HG03159 (cell line): ENCODE measurements at regions not wholly inside any gene's neighbourhood (a gene's known extent, or its start where the extent isn't known, plus 50 kb on each side); places are given as distances from the start of the nearest gene placed in this dataset.

ENCODE experiments used
- ATAC-seq: cut with Tn5 transposase; IDR thresholded peaks from one replicate; pipeline ENCODE4 v1.9.1; 2021; ENCODE audit warnings: mild to moderate bottlenecking, moderate library complexity; ENCODE audit not compliant: unreplicated experiment

DNA sequence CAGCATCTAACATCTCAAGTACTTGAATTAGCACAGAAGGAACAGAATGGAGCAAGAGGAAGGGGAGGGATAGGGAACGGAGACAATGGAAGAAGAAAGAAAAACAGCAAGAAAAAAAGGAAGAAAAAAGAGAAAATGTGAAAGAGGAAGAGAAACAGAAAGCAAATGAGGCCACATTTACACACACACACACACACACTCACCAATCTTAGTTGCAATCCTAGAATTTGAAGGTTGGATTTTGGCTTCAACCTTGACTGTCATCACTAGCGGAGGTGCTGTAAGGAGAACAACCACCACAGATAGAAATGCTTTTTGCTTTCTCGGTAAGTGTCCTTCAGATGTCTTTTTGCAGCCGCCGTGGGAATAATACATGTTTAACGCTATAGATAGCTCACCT is 327.1 kb upstream of the NWD2 start:
- no peak for ATAC-seq

DNA sequence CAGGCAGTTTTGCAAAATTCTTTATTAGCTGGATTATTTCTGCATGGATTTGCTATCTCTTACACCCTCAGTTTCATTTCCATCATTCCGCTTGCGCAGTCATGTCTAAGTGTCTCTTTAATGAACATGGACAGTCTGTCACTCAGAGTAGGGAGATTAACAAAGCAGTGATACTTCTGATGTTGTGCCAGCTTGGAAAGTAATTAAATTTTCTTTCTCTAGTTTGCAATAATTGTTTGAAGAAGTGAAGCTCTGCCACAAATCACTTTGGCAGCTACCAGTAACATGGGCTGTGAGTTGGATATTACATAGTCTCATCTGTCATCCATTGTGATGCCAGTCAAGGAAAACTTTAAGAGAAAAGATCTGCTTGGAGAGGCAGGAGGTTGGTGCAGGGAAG is 324.8 kb upstream of the NWD2 start:
- no peak for ATAC-seq

- no peak for ATAC-seq
These were observed 322.9 kb upstream of the NWD2 start for GRCh38 chr4:36921476-36922216.

DNA sequence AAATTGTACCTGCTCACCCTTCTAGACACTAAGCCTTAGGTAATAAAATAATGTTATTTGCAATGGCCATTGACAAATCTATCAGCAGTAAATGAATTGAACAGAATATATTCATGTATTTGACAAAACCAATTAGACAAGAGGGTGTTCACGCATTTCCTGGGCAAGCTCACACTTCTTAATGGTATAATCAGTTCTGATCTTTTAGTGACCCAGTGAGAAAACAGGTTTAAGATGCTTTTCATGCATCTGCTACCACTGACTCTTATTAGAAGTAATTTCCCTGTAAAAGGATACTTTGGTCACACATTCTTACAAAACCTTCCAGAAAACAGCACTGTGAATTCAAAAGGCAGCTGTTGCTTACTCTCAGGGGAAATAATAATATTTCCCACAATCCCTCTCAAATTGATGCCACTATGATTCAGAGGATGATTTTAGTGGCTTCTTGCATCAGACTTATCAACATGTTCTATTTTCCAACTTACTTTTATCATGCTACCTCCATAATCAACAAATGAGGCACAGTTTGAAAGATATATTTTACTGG is 313.9 kb upstream of the NWD2 start:
- no peak for ATAC-seq

GRCh38 chr4:36944232-36944631 is 300.3 kb upstream of the NWD2 start:
- no peak for ATAC-seq

DNA sequence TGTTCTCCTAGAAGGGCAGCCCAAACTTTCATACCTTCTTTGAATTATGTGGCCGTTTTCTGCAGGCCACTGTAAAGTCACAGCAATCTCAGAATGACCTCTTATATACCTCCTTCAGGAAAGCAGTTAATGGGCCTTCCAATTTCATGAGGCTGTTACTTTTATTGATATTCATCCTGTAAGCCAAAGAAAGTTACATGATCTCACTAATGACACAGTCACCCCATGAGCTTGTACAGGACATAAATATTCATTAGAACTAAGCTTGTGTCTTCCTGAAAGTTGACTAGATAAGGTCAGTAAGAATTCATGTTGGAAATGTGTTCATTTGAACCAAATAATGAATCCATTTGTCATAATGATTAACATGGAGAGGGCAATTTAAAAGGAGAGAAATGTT is 283.1 kb upstream of the NWD2 start:
- ATAC-seq: no peak

GRCh38 chr4:36966756-36967460 is 277.6 kb upstream of the NWD2 start:
- ATAC-seq: no peak

GRCh38 chr4:36979533-36979932 is 265.0 kb upstream of the NWD2 start:
- ATAC-seq: no peak

- ATAC-seq: peak; percentile 90
These were observed 254.2 kb upstream of the NWD2 start for GRCh38 chr4:36990128-36990872.

GRCh38 chr4:36997727-36998126 is 246.8 kb upstream of the NWD2 start:
- ATAC-seq: peak; percentile 66

DNA sequence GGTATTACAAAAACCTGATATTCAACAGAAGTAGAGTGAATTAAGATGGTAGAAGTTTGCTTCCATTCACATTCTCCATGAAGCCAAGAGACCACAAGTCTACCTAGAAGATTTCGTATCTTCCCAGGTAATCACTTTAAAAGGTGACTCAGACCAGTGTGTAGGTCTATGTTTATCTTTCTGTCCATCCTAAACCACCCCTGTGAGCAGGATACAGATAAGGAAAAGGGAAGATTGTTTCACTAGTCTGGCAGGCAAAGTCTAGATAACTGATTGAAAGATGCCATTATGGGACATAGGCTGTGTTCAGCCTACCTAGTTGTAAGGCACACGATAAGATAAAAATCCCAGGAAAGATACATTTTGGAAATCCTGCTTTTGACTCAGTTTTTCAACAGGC is 244.3 kb upstream of the NWD2 start:
- no peak for ATAC-seq

DNA sequence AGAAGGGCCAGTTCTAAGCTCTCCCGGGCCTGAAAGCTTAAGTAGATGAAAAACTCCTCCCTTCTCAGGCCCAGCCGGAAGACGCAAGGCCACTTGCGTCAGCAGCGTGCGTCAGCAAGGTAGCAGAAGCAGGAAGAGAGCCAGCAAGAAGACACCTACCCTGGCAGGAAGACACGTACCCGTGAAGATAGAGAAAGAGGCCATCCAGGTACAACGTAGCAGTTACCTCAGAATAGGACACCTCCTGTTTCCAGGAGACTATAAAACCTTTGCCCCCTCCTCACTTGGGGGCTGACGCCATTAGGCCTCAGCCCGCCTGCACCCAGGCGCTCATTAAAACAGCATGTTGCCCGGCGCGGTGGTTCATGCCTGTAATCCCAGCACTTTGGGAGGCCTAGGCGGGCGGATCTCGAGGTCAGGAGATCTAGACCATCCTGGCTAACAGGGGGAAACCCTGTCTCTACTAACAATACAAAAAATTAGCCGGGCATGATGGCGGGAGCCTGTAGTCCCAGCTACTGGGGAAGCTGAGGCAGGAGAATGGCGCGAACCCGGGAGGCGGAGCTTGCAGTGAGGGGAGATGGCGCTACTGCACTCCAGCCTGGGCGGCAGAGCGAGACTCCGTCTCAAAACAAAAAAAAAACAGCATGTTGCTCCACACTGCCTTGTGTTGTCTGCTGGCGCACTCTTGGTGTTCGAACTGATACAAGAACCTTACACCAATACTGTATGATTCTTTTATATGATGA is 242.7 kb upstream of the NWD2 start:
- no peak for ATAC-seq

DNA sequence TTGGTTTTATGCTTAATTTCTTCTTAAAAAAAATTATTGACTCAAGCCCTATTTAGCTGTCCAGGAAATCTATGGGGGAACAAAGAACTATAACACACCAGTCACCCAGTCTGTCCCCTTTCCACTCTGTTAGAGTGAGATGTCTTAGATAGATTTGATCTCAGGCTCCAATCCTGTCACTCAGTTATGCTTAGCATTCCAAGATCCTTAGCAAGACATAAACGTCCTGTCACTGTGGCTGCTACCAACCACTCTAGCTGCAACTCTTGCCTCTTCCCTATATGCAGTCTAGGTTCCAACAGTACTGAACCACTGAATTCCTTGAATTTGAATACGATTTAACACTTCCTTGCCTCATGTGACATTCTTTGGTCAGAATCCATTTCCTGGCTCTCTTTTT is 241.9 kb upstream of the NWD2 start:
- ATAC-seq: no peak

GRCh38 chr4:37008199-37008598 is 236.3 kb upstream of the NWD2 start:
- ATAC-seq: no peak

- no peak for ATAC-seq
These were observed 230.0 kb upstream of the NWD2 start for GRCh38 chr4:37014584-37014983.

DNA sequence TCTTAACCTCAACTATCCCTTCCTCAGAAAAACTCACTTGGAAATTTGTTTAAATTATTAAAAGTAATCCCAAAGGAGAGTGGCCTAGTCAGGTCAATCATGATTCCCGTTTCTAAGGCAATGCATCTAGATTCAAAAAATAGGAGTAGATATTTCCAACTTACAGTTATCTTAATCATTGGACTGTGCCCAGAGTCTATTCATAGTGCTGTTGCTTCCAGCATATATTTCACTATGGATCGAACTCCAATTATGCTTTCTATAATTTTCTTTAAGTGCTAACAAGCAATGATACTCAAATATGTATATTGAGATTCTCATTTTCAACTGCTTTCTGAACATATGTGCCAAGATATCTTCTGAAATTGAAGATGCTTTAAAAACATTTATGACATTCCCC is 229.2 kb upstream of the NWD2 start:
- no peak for ATAC-seq

- no peak for ATAC-seq
These were observed 221.0 kb upstream of the NWD2 start for GRCh38 chr4:37023504-37023903.

DNA sequence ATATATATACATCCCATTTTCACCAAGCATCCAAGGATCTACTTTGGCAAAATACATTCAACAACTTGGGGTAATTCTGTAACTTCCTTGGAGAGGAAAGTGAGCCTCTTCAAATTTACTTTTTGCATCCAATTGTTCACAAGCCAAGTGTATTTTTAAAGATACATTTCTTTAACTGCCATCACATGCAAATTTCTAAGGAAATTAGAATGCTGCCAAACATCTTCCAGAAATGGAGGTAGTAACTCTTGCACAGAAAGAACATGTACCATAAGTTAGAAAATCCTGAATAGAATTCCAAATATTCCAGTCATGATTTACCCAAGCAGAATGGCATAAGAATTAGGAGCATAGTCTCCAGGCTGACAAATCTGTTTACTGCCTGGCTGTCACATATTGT is 220.5 kb upstream of the NWD2 start:
- ATAC-seq: no peak

DNA sequence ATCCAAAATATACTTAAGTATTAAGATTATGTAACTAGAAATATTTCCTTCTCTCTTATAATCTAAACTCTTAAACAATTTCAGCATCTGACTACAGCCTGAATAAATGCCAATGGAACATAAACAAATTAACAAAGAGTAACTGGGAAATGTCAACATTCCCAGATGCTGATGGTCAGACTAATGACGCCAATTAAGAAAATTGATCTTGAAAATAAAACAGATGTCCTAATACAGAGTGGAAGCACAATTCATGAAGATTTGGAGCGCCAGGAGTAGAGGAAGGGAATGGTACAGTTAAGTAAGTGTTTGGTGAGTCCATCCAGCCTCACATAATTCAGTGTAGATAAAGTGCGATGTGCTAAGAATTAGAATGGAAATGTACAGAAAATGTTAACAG is 203.7 kb upstream of the NWD2 start:
- ATAC-seq: no peak

DNA sequence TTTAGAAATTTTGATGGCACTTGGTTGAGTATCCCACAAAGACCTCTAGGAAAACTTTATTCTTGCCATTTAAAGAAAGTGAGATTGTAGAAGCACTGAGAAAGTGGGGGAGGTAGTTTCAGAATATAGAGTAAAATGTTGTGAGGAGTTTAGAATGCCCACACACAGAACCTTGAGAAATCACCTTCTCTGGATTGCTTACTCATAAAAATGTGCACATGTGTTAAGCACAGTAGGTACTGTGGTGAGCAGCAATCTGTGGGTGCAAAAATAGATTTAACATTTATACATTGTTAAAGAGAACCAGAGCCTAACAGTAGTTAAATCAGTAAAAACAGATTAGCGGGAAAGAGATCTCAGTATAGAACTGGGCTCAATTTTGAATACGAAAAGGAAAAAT is 201.2 kb upstream of the NWD2 start:
- ATAC-seq: no peak

DNA sequence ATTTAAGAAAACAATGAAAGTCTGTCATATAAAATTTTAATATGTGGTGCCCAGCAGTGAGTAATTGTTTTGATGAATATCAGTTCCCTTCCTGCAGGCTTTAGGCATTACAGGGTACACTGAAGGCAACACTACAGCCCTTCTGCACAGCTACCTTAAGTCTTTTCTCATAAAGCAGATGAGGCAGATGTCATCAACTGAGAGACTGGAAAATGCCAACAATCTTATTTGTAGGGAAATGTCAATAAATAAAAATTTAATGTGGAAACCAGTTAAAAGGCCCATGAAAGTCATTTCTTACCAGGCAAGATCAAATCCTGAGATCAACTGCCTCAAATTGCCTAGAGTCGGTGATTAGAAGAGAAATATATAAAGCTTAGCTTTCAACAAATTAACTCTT is 193.4 kb upstream of the NWD2 start:
- no peak for ATAC-seq
